ENCODE measurements at regions not wholly inside any gene's neighbourhood (a gene's known extent, or its start where the extent isn't known, plus 50 kb on each side); places are given as distances from the start of the nearest gene placed in this dataset.

- TF ChIP-seq CTCF (conservative IDR thresholded peaks at IDR 0.05; ENCODE audit: low read length) (no peak), EZH2phosphoT487 (IDR thresholded peaks at IDR 0.05; ENCODE audit: borderline replicate concordance, low read depth, low read length) (no peak)
Measured at GRCh38 chr7:3102159-3102558, 58.5 kb upstream of the CARD11 start.
